Fibroblast of lung (primary cell): ENCODE measurements at regions not wholly inside any gene's neighbourhood (a gene's known extent, or its start where the extent isn't known, plus 50 kb on each side); places are given as distances from the start of the nearest gene placed in this dataset.

Experiments used
- DNase-seq, 2 donors: peaks; one replicate each; pipeline versions ENCODE4 v3.0.0 to v3.0.0-alpha.2; 2010; ENCODE audit warnings: low read depth in 2 of 2
- H2AFZ ChIP-seq: 2 replicates; pipeline ENCODE4 v1.5.1; 2012; ENCODE audit warnings: low read length, control low read depth, inconsistent platforms
- H3K27ac ChIP-seq: 2 replicates; pipeline ENCODE4 v1.5.1; 2011; ENCODE audit warnings: low read length, control low read depth; ENCODE audit not compliant: insufficient read depth
- H3K27me3 ChIP-seq: 2 replicates; pipeline ENCODE4 v1.5.1; 2011; ENCODE audit warnings: mild to moderate bottlenecking, low read length; ENCODE audit not compliant: control insufficient read depth, insufficient read depth
- H3K36me3 ChIP-seq: 2 replicates; pipeline ENCODE4 v1.5.1; 2011; ENCODE audit warnings: low read length; ENCODE audit not compliant: control insufficient read depth, insufficient read depth
- H3K4me1 ChIP-seq: 2 replicates; pipeline ENCODE4 v1.5.1; 2011; ENCODE audit warnings: low read length; ENCODE audit not compliant: control insufficient read depth, insufficient read depth; ENCODE audit errors: extremely low read depth
- H3K4me2 ChIP-seq: 2 replicates; pipeline ENCODE4 v1.5.1; 2011; ENCODE audit warnings: low read length, control low read depth; ENCODE audit not compliant: insufficient read depth; ENCODE audit errors: extremely low read depth
- H3K4me3 ChIP-seq, 4 experiments: fragments of 200-600 bp in 1 of 4; sonication (generic) in 1 of 4; replicated peaks in 1 of 4; 2 replicates each; pipeline ENCODE4 v1.5.1; 2011 to 2016; ENCODE audit warnings: low read length in 4 of 4, low read depth in 3 of 4, mild to moderate bottlenecking in 3 of 4, control low read depth in 2 of 4, inconsistent platforms in 1 of 4, mixed read lengths in 1 of 4; ENCODE audit not compliant: insufficient read depth in 1 of 4; ENCODE audit errors: control extremely low read depth in 1 of 4
- H3K79me2 ChIP-seq: 2 replicates; pipeline ENCODE4 v1.5.1; 2012; ENCODE audit warnings: mild to moderate bottlenecking, low read length, inconsistent platforms; ENCODE audit not compliant: control insufficient read depth, insufficient read depth
- H3K9ac ChIP-seq: 2 replicates; pipeline ENCODE4 v1.5.1; 2011; ENCODE audit warnings: mild to moderate bottlenecking, low read length, control low read depth; ENCODE audit not compliant: insufficient read depth
- H3K9me3 ChIP-seq: 2 replicates; pipeline ENCODE4 v1.5.1; 2012; ENCODE audit warnings: low read depth, low read length; ENCODE audit not compliant: control insufficient read depth, insufficient read depth
- H4K20me1 ChIP-seq: 2 replicates; pipeline ENCODE4 v1.5.1; 2011; ENCODE audit warnings: low read length; ENCODE audit not compliant: control insufficient read depth, insufficient read depth; ENCODE audit errors: extremely low read depth
- EZH2 ChIP-seq: IDR thresholded peaks from 2 replicates; pipeline ENCODE4 v1.5.1; 2012; ENCODE audit warnings: low read length, control low read depth, mild to moderate bottlenecking; ENCODE audit errors: missing control alignments
- TF ChIP-seq, protein P1 (sequence below), 2 donors: IDR thresholded peaks in 1 of 2; conservative IDR thresholded peaks in 1 of 2; 1 replicate in 1 of 2; 2 replicates in 1 of 2; pipeline ENCODE4 v1.5.1; 2011 to 2012; ENCODE audit warnings: low read length in 2 of 2, control low read depth in 1 of 2, inconsistent platforms in 1 of 2, low read depth in 1 of 2, mild to moderate bottlenecking in 1 of 2

DNA sequence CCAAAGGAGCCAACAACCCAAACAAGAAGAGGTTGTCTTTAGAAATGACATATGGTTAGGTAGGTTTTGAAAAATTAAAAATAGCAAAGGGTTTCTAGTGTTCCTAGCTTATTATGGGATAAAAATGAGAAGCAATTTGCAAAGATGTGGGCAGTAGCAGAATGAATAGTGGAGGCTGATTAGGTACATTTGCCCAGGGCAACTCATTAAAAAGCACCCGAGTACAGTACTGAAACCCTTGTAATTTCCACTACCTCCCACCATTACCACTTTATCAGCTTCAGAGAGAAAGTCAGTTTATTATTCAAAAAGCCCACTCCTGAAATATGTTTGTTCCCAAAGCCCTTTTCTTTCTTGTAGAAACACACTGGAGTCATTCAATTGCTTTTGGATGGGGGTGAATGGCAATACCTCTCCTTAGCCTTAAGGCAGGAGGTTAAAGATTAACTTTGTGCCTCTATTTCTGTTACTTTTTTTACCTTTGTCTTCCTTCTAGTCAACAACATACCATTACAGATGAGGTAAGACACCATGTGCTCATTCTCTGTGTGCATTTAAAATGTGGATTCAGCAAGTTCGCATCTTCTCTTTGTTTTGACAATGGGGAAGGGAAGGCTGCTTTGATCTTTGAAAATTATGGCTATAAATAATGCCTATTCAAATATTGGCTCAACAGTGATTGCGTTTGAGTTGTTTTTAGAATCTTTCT, 353.8 kb upstream of the CASK start:
- Histone ChIP-seq H3K79me2 (no peaks in the 10 kb centered on the region), H2AFZ (no peak overlapping the region), H3K36me3 (no peaks in the 10 kb centered on the region), H3K9ac (no peak overlapping the region), H4K20me1 (no peaks in the 10 kb centered on the region), H3K4me3 (no peak overlapping the region), H3K4me1 (no peaks in the 10 kb centered on the region), H3K9me3 (no peaks in the 10 kb centered on the region), H3K27ac (no peak overlapping the region), H3K4me2 (no peak overlapping the region), H3K27me3 (no peaks in the 10 kb centered on the region)
- TF ChIP-seq, protein P1, sequence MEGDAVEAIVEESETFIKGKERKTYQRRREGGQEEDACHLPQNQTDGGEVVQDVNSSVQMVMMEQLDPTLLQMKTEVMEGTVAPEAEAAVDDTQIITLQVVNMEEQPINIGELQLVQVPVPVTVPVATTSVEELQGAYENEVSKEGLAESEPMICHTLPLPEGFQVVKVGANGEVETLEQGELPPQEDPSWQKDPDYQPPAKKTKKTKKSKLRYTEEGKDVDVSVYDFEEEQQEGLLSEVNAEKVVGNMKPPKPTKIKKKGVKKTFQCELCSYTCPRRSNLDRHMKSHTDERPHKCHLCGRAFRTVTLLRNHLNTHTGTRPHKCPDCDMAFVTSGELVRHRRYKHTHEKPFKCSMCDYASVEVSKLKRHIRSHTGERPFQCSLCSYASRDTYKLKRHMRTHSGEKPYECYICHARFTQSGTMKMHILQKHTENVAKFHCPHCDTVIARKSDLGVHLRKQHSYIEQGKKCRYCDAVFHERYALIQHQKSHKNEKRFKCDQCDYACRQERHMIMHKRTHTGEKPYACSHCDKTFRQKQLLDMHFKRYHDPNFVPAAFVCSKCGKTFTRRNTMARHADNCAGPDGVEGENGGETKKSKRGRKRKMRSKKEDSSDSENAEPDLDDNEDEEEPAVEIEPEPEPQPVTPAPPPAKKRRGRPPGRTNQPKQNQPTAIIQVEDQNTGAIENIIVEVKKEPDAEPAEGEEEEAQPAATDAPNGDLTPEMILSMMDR (conservative IDR thresholded peaks at IDR 0.05 in 1 of 2, IDR thresholded peaks at IDR 0.05 in 1 of 2; ENCODE audit: low read depth in 1 of 2, low read length in 2 of 2): no peak
- TF ChIP-seq EZH2: no peak
- no peak for DNase-seq

- H2AFZ ChIP-seq: no peak overlapping the region
- no peak overlapping the region for H3K27ac ChIP-seq
- no peak overlapping the region for H3K4me2 ChIP-seq
- no peak overlapping the region for H3K9ac ChIP-seq
- no peaks in the 10 kb centered on the region for H3K4me1 ChIP-seq
- H3K79me2 ChIP-seq: no peaks in the 10 kb centered on the region
- no peak for TF ChIP-seq EZH2
- TF ChIP-seq, protein P1 (conservative IDR thresholded peaks at IDR 0.05 in 1 of 2, IDR thresholded peaks at IDR 0.05 in 1 of 2; ENCODE audit: low read depth in 1 of 2, low read length in 2 of 2): no peak
- no peaks in the 10 kb centered on the region for H4K20me1 ChIP-seq
- DNase-seq: no peak
- no peaks in the 10 kb centered on the region for H3K27me3 ChIP-seq
- no peaks in the 10 kb centered on the region for H3K36me3 ChIP-seq
- no peaks in the 10 kb centered on the region for H3K9me3 ChIP-seq
- H3K4me3 ChIP-seq: no peak overlapping the region
Observed at GRCh38 chrX:42274151-42274550, 350.8 kb upstream of the CASK start.

GRCh38 chrX:42273387-42273786, 350.0 kb upstream of the CASK start:
- no peaks in the 10 kb centered on the region for H3K27me3 ChIP-seq
- H3K4me2 ChIP-seq: no peak overlapping the region
- TF ChIP-seq, protein P1 (conservative IDR thresholded peaks at IDR 0.05 in 1 of 2, IDR thresholded peaks at IDR 0.05 in 1 of 2; ENCODE audit: low read depth in 1 of 2, low read length in 2 of 2): no peak
- TF ChIP-seq EZH2: no peak
- H3K9ac ChIP-seq: no peak overlapping the region
- no peaks in the 10 kb centered on the region for H3K9me3 ChIP-seq
- H3K27ac ChIP-seq: no peak overlapping the region
- no peaks in the 10 kb centered on the region for H3K4me1 ChIP-seq
- DNase-seq: no peak
- no peaks in the 10 kb centered on the region for H3K79me2 ChIP-seq
- no peaks in the 10 kb centered on the region for H4K20me1 ChIP-seq
- no peaks in the 10 kb centered on the region for H3K36me3 ChIP-seq
- H2AFZ ChIP-seq: no peak overlapping the region
- H3K4me3 ChIP-seq: no peak overlapping the region
